SKM-1 (cell line): ENCODE measurements at regions not wholly inside any gene's neighbourhood (a gene's known extent, or its start where the extent isn't known, plus 50 kb on each side); places are given as distances from the start of the nearest gene placed in this dataset.

ENCODE experiments used
- DNase-seq: peaks from one replicate; lab custom pipeline; 2025; ENCODE audit not compliant: unreplicated experiment; lab: John Stamatoyannopoulos, UW

DNA sequence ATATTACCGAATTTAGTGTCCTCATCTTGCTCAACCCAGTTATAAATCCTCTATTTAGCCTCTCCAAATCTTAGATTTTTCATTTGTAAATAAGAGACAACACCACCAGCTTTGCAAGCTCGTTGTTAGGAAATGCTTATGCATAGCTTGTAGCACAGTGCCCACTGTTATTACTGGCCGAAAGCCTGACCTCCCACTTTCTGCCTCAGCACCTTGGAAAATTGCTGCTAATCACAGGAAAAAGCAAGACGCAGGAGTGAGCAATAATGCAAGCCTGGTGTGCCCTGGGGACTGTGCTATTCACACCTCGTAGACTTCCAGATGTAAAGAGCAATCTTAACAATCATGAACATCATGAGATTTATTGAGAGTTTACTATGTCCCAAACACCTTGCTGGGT is 124.2 kb upstream of the ARL4C start:
- DNase-seq = no peak

GRCh38 chr2:234620018-234620417 is 123.1 kb upstream of the ARL4C start:
- DNase-seq = no peak

DNA sequence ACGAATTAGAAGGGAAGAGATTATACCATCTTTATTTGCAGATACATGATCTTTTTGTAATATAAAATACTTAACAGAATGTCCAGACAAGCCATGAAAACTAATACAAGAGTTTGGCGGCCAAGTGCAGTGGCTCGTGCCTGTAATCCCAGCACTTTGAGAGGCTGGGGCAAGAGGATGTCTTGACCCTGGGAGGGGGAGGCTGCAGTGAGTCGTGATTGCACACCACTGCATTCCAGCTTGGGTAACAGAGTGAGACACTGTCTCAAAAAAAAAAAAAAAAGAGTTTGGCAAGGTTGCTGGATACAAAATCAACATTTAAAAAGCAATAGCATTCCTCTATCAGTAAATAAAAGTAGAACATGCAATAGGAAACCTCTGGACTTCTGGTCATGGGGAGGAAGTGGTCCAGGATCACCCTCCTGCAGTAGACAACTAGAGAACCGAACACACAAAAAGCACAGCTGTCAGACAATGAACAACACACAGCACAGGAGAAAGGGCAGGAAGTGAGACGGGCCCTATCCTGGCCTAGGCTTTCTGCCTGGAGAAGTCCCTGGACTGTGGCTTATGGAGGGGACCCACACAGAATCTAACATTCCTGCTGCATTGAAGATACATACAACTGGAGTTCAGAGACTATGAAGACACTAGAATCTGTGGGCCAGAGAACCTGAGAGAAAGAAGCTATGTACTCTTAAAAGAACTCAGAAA is 118.9 kb upstream of the ARL4C start:
- DNase-seq = no peak

- DNase-seq = no peak
Observed at GRCh38 chr2:234611209-234611608, 114.3 kb upstream of the ARL4C start.

DNA sequence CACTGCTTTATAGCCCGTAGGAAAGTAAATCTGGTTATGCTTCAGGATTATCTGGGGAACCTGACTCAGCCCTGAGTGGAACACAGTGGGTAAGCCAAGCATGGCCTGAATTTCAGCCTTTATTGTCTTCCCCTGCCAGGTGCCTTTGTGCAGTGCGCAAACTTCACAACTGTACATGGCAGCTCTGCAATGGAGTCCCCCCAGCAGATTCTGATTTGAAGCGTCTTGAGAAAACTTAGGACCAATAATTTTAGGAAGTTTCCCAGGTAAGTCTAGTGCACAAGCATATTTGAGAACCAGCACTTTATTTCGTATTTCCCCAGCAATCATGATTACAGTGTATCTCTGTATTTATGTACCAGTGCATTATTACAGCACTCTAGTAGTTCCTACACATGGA is 112.1 kb upstream of the ARL4C start:
- no peak for DNase-seq

DNA sequence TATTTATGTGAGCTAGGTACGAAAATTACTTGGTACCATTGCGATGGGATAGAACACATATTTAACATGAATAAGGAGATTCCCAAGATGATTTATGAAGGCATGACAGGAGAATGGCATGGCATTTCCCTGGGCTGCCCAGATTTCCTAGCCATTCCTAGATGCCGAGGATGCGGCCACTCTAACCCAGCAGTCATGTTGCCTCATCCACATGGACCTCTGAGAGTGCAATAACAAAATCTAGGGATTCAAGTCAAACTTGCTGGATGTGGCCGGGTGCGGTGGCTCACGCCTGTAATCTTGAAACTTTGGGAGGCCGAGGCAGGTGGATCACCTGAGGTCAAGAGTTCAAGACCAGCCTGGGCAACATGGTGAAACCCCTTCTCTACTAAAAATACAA is 110.8 kb upstream of the ARL4C start:
- DNase-seq = no peak

- DNase-seq = no peak
Observed at GRCh38 chr2:234606896-234607295, 110.0 kb upstream of the ARL4C start.

- DNase-seq = no peak
Observed at GRCh38 chr2:234603619-234604018, 106.7 kb upstream of the ARL4C start.

DNA sequence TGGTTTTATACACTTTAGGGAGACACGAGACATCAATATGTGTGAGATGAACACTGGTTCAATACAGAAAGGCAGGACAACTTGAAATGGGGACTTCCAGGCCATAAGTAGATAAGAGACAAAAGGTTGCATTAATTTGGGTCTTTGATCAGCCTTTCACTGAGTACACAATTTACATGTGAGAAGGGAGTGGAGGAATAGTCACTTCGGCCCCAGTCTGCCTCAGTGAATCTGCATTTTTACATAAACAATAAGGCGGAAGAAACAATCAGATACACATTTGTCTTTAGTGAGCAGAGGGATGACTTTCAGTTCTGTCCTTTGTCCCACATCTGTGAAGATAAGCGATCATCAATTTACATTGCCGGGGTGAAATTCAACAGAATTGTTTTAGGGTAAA is 104.3 kb upstream of the ARL4C start:
- DNase-seq = no peak

DNA sequence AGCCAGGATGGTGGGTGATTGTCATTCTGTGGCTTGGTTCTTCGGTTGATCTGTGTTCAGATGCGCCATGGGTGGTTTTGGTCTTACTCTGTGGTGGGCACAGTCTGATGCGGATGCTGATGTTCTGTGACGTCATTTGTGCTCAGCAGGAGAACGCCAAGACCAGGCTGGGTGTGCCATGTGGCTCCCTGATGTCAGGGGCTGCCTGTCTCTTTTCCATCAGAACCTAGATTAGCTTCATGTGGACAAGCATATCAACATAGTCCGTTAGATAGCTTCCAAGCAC is 100.6 kb upstream of the ARL4C start:
- DNase-seq = no peak

DNA sequence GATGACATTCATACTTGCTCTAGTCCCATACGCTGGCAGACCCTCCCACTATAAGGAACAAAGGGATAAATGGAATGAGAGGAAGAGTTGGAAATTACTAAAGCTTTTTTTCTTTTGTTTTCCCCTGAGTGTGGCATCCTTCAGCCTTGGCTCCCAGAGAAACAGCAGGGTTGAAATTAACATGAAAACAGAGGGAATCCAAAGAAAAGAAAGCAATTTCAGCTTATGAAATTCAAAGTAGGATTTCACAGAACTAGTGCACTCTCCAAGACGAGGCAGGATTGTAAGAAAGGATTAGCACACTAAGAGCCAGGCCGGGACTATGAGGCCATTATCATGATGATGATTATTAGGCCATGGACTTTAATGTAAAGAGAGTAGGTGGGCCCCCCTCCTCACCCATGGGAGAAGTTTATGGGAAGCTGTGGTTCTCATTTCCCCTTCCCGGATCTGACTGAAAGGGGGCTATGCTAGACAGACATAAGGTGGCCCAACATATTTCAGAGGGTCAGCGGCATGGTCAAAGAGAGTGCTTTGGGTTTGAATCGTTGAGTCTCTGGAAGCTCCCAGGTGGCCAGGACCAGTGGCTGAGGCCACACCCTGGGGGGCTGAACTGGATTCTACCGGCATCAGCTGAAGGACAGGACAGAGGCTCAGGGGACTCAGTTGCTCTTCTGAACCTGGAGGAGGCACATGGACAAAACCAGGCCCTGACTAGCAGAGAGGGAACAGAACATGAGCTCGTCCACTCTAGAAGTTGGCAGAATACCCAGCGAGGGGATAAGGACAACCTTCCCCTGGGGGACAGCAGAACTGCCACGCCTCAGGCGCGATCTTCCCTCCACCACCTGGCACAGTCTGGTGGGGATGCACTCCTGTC is 100.1 kb upstream of the ARL4C start:
- no peak for DNase-seq

DNA sequence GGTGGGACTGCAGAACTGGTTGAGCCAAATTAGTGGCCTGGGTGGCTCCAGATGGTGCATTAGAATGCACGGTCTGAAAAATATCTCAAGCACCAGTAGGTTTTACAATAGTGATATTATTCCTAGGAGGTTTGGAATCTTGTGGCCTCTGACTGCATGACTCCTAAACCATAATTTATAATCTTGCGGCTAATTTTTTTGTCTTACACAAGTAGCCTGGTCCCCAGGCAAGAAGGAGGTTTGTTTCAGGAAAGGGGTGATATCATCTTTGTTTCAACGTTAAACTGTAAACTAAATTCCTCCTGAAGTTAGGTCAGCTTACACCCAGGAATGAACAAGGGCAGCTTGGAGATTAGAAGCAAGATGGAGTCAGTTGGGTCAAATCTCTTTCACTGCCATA is 98.9 kb upstream of the ARL4C start:
- DNase-seq = no peak

- DNase-seq = no peak
Observed at GRCh38 chr2:234594715-234595114, 97.8 kb upstream of the ARL4C start.

GRCh38 chr2:234593636-234594035 is 96.8 kb upstream of the ARL4C start:
- DNase-seq = no peak

GRCh38 chr2:234592541-234592940 is 95.7 kb upstream of the ARL4C start:
- no peak for DNase-seq

- DNase-seq = no peak
Observed at GRCh38 chr2:234590076-234590475, 93.2 kb upstream of the ARL4C start.

DNA sequence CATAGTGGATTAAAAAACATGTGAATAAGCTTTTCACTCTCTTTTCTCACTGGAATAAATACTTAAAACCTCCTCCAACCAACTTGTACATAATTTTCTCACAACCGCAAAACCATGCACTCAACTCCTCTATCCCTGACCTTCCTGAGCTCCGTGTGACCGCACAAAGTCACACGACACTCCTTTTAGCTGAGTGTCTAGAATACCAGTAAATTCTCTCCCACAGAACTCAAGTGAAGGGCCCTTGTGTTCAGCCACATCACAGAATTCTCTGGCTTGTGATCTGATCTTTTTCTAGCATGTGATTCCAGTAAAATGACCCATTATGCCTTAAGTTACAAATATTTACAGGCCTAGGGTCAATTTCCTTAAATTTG is 91.2 kb upstream of the ARL4C start:
- DNase-seq = no peak

GRCh38 chr2:234587341-234588053 is 90.6 kb upstream of the ARL4C start:
- no peak for DNase-seq

- no peak for DNase-seq
Observed at GRCh38 chr2:234583331-234583730, 86.5 kb upstream of the ARL4C start.

GRCh38 chr2:234580686-234581085 is 83.8 kb upstream of the ARL4C start:
- no peak for DNase-seq

DNA sequence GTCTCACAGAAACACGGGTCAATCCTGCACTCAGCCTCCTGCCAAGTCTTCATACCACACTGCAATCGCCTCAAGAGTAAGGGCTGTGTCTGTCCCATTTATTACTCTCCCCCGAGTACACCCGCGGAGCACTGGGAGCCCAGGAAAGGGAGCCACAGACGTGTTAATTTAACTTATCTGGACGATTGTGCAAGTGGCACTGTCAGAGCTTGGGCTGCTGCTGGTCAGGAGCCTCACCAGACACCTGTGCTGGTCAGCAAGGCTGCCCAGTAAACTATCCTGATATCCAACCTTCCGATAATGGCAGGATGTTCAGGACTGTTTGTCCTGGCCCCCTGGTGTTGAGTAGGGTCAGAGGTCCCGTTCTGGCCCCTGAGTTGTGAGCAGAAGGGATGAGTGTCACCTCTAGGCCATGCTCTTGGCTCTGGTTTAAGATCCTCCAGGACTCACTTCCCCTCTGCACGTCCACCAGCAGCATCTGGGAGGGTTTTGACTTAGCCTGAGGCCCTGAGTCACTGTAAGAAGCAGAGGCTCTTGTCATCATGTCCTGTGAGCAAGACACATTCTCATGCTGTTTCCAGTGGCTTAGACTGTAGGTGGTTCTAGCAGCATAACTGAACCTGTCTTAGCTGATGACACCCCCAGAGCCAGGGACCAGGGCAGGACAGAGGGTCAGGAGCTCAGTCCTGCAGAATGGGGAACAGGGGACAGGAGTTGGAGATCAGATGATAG is 82.5 kb upstream of the ARL4C start:
- no peak for DNase-seq
